T-helper 2 cell (primary cell): ENCODE measurements at regions not wholly inside any gene's neighbourhood (a gene's known extent, or its start where the extent isn't known, plus 50 kb on each side); places are given as distances from the start of the nearest gene placed in this dataset.
"Not testable (repeated sequence)": the region's sequence is repeated elsewhere in the genome, so short reads cannot be mapped to it uniquely, and the experiment has no call there.

Experiments used
- DNase-seq, 5 experiments: peaks; one replicate each; pipeline versions ENCODE4 v3.0.0 to v3.0.0-alpha.2; 2012 to 2022

DNA sequence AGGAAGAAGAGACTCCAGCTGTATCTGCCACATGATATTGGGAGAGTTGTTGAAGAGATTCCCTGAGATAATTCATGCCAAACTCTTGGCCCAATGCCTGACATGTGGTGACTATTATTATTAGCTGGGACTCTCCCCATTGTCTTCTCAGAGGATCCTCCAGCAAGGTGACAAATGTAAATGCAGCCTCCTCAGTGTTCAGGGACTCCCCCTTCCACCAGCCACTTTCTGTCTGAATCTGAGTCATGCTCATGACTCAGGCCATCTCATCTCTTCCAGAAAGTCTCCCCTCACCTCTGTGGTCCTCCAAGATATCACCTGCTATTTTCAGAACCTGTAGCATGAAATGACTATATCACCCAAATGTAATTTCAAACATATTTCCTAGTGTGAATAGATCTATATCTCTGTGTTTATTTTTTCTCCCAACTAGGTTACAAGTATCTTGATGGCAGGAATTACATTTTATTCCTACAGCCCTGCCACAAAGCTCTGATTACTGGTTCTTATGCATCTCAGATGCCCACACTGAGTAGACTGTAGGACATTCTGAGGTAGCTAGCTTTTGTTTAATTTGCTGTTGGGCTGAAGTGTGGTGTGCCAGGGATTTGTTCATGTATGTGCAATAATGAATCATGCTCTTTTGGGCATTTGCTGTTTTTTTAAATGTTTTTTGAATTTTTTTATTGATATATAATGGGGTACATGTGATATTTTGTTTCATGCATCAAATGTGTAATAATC is 126.6 kb upstream of the IL12B start:
- peak in 2 of 5 experiments; percentile 41 to 71 for DNase-seq

DNA sequence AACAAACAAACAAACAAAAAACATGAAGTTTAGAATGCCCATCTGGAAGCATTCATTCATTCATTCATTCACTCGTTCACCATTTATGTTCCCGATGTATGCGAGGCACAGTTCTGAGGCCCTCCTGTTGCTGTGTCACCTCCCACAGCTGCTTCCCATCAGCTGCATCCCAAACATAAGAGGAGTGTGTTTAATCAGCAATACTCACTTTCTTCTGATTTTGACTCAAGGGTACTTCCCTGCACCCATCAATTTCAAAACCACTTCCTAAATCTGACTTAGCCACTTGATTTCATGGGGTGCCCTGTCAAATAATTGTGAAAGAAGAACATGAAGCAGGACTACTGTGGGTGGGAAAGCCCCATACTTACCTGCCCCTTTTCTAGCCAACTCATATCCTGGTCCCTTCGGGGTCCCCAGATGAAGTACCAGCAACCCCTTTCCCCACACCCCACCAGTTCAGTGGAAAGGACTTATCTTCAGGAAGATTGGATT is 128.0 kb upstream of the IL12B start:
- DNase-seq = peak in 1 of 5 experiments; percentile 67

DNA sequence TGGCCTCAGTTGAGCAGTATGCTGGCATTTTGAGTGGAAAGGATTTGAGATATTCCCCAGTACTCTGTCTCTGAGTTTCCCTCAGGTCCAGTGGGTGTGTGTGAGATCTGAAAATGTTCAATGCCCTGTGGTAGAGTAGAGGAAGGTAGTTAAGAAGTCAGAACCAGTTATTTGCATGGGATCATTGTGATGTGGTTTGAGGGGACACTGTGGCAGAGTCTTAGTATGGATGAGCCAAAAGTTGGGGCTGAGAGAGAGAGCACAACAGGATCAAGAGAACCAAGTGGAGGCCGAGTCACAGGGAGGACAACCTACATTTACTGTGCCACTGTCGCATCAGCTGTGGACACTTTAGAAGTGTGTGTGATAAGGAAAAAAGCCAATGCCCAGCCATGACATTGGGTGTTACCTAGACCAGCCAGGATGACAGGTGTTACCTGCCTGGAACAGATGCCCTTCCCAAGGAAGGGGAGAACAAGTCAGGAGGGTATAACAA is 128.9 kb upstream of the IL12B start:
- DNase-seq = no peak

DNA sequence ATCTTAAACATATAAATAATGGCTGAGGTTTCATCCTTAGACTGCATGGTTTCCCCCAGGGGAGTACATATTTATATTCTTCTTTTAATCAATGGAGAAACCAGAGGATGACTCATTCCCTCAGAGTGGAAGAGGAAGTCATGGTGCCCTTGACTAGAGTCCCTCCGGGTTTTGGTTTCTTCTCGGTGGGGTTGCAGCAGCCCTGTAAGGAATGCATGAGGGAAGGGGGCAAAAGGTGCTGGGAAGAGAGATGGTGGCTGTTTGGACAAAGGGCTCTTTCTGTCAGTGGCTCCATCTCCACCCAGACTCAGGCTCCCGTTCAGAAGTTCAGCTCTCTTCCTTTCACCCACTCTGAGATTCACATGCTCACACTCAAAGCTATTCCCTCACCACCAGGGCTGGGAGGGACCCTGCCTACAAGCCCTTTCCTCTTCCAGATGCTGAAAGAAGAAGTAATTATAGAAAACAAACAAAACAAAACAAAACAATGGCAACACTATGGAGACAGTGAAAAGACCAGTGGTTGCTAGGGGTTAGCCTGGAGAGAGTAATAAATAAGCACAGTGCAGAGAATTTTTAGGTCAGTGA is 129.8 kb upstream of the IL12B start:
- DNase-seq = no peak

DNA sequence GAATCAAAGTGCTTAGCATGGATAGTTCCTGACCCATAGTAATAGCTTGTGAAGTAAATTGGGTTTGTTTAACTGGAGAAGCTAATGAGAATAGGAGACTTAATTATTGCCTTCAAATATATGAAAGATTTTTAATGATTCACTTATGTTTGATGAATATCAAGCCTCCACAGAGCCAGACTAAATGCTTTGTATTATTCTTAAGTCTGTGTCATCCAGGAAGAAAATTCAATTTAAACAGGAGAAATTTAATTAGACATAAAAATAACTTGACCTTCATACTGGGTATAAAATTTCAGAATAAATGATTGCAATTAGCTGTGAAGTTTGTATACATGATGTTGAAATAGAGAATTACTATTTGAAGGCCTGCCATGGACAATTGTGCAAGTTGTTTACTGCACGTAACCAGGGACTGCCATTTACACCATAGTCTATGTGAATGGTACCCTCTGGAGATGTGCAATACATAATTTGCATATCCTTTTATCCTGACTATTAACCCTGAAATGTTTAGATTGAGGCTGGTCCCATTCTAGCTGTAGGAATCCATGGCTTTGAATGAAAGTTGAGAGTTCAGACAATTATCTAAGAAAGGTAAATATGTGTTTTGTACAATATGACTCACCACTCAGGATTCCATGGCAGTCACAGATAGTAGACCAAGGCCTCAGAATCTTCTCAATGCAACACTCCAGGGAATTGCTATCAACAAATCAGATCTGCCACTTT is 133.5 kb upstream of the IL12B start:
- DNase-seq = no peak

DNA sequence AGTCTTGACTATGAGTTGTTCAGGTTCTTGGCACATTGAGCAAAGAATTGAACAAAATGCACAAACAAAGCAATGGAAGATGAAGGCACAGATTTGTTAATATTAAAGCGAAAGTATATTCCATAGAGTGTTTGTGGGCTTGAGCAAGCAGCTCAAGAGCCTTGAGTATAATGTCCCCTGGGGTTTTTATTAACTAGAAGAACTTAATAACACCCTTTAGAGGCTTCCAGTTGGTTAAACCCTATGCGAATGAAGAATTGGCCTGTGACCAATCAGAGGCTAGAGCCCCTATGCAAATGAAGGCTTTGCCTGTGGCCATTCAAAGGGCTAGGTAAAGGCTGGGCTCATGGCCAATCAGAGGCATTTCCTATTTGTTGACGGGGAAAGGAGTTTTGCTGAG is 135.3 kb upstream of the IL12B start:
- no peak for DNase-seq

DNA sequence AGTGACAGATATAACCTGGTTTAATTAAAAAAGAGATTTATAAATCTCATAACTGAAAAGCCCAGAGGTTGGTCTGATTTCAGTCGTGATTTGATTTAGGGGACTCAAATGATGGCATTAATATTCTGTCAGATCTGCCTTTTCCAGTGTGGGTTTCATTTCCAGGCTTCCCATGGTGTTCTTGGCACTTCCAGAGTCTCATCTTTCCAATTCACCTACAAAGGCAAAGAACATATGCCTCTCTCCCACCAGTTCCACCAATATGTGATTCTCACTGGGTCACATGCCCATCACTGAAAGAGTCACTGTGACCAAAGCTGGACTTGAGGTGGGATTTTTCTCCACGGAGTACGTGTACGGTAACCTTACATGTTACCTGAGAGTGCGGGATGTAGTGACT is 137.4 kb upstream of the IL12B start:
- no peak for DNase-seq

DNA sequence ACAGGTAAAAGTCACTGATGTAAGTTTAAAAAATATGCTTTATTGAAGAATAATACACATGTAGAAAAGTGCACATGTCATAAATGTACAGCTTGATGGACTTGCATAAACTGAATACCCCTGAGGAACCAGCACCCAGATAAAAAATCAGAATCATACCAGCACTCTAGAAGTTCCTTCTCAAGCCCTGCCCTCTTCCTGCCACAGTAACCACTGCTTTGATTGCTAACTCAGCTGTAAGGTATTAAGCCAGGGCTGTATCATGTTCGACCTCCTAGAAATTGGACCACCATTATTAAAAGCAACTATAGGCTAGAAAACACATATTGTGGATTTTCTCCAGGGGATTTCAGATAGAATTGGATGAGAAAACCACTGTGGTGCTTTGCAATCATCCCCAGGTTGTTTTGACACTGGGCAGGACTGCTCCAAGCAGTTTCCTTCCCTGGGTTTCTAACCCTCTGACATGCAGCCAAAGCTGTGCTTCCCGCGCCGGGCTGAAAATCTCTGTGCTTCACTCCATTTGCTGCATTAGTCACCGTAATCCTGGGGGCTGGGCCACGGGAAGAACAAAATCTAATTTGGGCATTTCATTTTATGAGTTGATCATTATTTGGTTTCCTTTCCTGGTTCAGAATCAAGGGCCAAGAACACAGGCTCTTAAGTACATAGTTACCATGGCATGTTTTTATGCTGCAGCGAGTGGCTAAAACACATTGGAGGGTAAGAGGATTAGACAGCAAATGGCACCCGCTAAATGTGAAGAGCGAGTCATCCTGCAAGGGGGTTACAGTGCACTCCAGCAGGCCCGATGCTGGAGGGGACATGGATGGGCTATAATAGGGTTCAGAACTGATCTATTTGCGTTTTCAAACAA is 139.4 kb upstream of the IL12B start:
- peak in 2 of 5 experiments; percentile 32 to 67 for DNase-seq

DNA sequence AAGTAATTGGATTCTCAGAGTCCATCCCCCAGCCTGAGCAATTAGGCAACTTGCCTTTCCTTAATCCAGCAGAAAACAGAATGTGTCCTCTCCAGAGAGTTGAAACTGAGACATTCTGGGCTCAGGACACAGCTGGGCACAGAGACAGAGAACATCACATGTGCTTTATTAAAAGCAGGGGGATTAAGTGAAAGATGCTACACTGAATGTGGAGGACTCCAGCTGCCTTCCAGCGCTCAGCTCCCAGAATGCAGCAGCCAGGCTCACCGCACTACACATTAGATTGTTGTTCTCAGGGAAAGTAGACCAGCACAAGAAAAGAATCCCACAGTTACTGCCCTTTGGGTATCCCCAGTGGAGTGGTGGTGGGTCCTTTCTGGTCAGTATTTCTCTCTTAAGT is 141.6 kb upstream of the IL12B start:
- DNase-seq = no peak

DNA sequence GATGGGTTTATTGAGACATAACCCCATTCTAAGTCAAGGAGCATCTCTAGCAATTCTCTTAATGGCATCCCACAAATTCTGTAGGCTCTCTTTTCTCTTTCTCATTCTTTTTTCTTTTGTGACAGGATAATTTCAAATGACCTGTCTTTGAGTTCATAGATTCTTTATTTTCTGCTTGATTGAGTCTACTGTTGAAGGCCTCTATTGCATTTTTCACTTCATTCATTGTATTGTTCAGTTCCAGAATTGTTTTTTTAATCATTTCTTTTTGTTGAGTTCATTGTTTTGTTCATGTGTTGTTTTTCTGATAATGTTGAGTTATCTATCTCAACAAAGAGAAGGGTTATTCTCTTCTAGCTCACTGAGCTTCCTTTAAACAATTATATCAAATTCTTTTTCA is 144.7 kb upstream of the IL12B start:
- no peak for DNase-seq

DNA sequence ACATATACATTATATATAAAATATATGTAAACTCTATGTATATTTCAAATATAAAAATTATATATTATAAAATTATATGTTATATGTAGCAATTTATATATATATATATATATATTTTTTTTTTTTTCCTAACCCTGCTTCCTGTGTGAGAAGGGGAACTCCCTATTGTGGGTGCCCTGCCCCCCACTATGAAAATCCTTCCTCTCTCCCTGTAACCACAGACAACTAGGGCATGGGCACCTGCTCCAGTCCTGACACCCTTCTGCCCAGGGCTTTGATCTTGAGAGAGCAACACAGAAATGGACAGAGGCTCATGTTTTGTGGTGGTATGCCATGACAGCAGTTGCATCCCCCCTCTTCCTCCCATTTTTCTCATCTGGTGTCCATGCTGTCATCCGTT is 148.7 kb upstream of the IL12B start:
- DNase-seq = peak in 1 of 5 experiments; percentile 38

DNA sequence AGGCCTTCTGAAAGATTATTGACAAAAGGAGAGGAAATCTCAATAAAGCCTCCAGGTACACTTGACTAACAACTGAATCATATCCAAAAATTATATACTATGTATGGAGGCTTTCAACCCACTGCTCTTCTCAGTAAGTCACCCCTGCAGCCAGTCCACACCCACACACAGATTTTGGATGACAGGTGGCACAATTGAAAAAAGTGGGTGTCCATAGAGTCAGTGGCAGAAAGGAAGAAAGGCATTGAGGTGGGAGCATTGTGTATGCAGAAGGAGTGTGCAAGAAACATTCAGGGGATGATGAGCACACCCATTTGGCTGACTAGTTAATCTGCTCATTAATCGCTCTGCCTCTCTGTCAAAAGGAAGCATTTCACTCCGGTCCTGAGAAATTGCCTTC is 150.6 kb upstream of the IL12B start:
- DNase-seq = no peak

DNA sequence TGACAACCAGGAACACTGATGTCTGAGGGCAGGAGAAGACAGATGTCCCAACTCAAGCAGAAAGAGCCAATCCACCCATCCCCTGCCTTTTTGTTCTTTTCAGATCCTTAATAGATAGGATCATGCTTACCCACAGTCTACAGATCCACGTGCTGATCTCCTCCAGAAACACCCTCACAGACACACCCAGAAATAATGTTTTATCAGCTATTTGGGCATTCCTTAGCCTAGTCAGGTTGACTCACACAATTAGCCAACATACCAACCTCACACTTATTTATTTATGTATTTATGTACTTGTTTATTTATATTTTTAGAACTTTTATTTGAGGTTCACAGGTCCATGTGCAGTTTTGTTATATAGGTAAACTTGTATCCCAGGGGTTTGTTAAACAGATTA is 151.5 kb upstream of the IL12B start:
- no peak for DNase-seq

DNA sequence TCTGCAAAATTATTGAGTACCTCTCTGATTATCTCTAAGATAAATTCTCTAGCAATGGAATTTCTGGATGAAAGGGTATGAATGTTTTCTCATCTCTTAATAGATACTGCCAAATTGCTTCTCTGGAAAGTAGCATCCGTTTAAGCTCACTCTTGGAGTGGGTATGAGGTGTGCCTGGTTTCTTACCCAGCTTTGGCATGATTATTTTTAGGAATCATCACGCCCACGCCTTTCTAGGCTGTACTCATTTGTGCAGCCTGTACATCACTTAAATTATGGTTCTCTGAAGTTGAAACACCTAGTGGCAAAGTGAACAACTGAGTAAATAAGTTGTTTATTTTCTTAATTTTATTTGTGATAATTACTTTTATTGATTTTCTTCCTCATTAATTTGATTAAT is 156.5 kb upstream of the IL12B start:
- DNase-seq = no peak

DNA sequence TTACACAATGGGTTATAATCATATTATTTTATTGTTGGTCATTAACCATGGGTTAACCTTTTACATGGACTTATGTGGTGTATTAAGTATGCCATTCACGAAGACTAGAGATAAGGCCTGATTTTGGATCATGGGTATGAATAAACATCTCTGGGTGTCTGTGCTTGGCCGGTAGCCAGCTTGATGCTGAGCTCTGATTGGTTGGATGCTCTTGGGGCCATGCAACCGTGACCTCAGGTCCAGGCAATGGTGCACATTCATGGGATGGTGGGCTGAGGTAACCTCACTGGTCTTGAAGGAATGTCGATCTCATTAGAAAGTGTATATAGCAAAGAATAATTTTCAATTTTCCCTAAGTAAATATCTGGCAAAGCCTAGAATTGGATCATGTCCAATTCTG is 158.2 kb upstream of the IL12B start:
- DNase-seq = no peak

DNA sequence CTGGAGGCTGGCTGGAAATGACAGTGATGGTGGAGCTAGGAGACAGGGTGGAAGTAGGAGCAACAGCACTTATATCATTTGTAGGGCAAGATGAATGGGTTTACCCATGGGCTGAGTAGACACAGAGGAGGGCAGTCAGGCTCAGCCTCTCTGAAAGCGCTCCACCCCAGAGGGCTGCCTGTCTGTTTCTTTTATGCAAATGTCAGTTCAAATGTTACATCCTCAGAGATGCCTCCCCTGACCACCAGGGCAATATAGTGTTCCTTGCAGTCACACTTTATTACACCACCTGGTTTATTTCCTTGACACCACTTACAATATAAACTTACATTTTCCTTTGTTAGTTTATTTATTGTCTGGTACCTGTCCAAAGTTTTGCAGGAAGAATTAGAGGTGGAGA is 159.5 kb upstream of the IL12B start:
- DNase-seq = no peak

DNA sequence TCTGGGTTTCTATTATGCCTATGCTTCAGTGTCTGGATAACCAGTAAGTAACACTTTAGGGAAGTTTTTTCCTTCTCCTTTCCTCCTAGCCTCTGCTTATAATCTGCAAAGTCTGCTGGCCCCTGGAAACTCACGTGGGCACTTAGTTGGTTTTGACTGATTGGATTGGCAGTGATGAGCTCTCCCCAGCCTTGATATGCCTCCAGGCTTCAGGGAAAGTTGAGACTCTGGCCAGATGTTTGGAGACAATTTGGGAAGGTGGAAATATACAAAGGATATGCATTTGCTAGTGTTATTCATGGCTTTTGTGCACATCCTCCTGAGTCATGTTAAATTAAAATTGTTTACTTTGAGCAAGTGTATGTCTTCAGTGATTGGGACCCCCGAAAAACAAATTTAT is 160.2 kb upstream of the IL12B start:
- no peak for DNase-seq

DNA sequence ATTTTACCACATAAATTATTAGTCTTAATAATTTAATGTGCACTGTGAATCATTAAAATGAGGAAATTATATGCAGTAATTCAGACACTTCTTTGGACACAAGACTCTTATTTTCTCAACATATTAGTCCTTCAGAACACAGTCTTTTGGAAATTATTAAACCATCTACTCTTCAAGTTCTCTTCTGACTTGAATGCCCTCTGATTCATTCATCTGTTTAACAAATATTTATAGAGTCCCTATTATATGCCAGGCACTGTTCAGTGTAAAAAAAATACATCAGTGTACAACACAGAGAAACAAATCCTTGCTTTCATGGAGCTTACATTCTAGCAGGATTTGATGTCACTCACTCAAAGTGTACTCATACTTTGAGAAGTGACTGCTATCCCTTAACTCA is 163.4 kb upstream of the IL12B start:
- DNase-seq = no peak

DNA sequence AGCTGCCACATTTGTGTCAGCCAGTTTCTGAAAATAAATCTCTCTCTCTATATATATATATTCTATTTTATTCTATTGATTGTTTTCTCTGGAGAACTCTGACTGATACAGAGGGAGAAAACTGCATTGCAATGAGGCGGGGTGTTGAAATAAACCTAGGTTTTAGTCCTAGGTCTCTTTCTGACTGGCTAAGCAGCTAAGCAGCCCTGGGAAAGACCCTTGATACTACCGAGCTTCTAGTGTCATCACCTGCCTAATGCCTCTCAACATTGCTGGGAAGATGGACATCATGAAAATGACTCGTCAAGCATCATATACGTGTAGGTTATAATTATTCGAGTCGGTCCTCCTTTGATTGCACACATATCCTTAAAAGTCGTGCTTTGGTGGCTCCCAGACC is 166.5 kb upstream of the IL12B start:
- DNase-seq = no peak

DNA sequence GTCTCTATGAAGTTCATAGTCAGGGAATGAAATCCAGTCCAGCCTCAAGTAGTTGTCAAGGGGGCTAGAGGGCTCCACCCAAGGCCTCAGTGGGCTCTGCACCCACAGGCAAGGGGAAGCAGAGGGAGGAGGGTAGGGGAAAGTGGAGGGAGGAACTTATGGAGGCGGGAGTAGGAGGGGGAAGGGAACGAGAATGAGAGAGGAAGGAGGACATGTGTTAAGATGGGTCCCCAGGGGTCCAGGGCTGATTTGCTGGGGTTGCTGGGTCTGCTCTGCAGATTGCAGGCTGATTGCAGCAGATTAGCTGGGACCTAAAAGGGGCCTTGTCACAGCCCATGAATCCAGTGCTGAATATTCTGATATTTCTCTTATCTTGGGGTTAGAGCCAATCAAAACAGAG is 166.9 kb upstream of the IL12B start:
- DNase-seq = no peak

DNA sequence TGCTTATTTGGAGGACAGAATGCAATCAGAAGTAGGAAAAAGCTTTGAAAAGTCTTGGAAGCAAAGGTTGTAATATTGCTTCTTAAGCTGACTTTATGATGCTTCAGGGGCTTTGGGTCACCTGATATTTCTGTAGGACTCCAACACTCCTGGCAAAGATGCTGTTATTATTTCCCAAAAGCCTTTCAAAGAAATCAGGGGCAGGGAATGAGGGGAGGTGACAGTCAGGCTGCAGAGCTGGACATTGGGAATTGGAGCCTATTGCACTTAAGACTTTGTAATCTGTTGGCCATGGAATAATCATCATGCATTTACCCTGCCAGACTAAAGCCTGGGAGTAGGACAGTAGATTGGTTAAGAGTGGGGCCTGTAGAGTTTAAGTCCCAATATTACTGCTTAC is 168.3 kb upstream of the IL12B start:
- no peak for DNase-seq

DNA sequence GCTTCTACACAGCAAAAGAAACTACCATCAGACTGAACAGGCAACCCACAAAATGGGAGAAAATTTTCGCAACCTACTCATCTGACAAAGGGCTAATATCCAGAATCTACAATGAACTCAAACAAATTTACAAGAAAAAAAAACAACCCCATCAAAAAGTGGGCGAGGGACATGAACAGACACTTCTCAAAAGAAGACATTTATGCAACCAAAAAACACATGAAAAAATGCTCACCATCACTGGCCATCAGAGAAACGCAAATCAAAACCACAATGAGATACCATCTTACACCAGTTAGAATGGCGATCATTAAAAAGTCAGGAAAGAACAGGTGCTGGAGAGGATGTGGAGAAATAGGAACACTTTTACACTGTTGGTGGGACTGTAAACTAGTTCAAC is 171.8 kb upstream of the IL12B start:
- DNase-seq = not testable (repeated sequence)

DNA sequence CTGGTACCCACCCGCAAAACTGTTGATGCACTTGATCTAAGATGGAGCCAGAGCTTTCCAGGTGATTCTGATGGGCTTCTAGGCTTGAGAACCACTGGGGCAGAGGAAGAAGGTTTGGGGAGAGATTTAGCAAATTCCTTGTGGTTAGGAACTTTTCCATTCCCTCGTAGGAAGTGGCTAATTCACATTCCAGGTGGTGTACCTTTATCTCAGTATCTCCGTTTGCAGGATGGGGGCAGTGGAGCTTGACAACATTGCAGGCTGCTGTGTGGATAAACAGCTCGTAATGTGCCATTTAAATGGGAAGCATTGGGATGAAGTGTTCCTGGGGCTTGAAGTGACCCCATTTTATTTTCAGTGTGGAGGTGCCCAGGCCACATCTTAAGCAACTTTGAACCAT is 172.9 kb upstream of the IL12B start:
- DNase-seq = no peak
